ENCODE measurements at regions not wholly inside any gene's neighbourhood (a gene's known extent, or its start where the extent isn't known, plus 50 kb on each side); places are given as distances from the start of the nearest gene placed in this dataset.

- DNase-seq: no peak
Observed at GRCh38 chr3:162441716-162442115, 945.1 kb downstream of the OTOL1 start.

GRCh38 chr3:162443376-162443775, 946.8 kb downstream of the OTOL1 start:
- DNase-seq: no peak

- DNase-seq: no peak
Observed at GRCh38 chr3:162468791-162469190, 972.2 kb downstream of the OTOL1 start.

GRCh38 chr3:162487138-162487537, 990.5 kb downstream of the OTOL1 start:
- no peak for DNase-seq

- no peak for DNase-seq
Observed at GRCh38 chr3:162489853-162490252, 993.2 kb downstream of the OTOL1 start.

GRCh38 chr3:162491952-162492351, 995.3 kb downstream of the OTOL1 start:
- DNase-seq: no peak

GRCh38 chr3:162492446-162493081, 996.0 kb downstream of the OTOL1 start:
- DNase-seq: no peak

- no peak for DNase-seq
Observed at GRCh38 chr3:162498626-162499025, 1002.0 kb downstream of the OTOL1 start.

GRCh38 chr3:162507397-162507796, 1010.8 kb downstream of the OTOL1 start:
- DNase-seq: no peak

- DNase-seq: no peak
Observed at GRCh38 chr3:162512488-162512887, 1015.9 kb downstream of the OTOL1 start.

- no peak for DNase-seq
Observed at GRCh38 chr3:162517110-162517509, 1020.5 kb downstream of the OTOL1 start.

- no peak for DNase-seq
Observed at GRCh38 chr3:162521669-162522068, 1025.1 kb downstream of the OTOL1 start.

GRCh38 chr3:162525066-162525742, 1028.6 kb downstream of the OTOL1 start:
- DNase-seq: no peak

- DNase-seq: no peak
Observed at GRCh38 chr3:162525771-162526170, 1029.2 kb downstream of the OTOL1 start.

GRCh38 chr3:162534431-162534830, 1037.8 kb downstream of the OTOL1 start:
- DNase-seq: no peak

- no peak for DNase-seq
Observed at GRCh38 chr3:162538491-162538890, 1041.9 kb downstream of the OTOL1 start.

GRCh38 chr3:162538906-162539305, 1042.3 kb downstream of the OTOL1 start:
- no peak for DNase-seq

- no peak for DNase-seq
Observed at GRCh38 chr3:162540421-162540820, 1043.8 kb downstream of the OTOL1 start.

- no peak for DNase-seq
Observed at GRCh38 chr3:162541923-162542322, 1045.3 kb downstream of the OTOL1 start.

- DNase-seq: no peak
Observed at GRCh38 chr3:162544246-162544645, 1047.6 kb downstream of the OTOL1 start.

GRCh38 chr3:162546910-162547309, 1050.3 kb downstream of the OTOL1 start:
- DNase-seq: no peak

GRCh38 chr3:162547321-162547720, 1050.7 kb downstream of the OTOL1 start:
- no peak for DNase-seq

- DNase-seq: no peak
Observed at GRCh38 chr3:162555761-162556160, 1059.2 kb downstream of the OTOL1 start.

GRCh38 chr3:162558016-162558415, 1061.4 kb downstream of the OTOL1 start:
- no peak for DNase-seq

GRCh38 chr3:162568706-162569105, 1072.1 kb downstream of the OTOL1 start:
- DNase-seq: no peak

Data from CD4-positive, alpha-beta T cell treated with Interleukin-15 for 1 hour (primary cell).